ENCODE measurements at regions not wholly inside any gene's neighbourhood (a gene's known extent, or its start where the extent isn't known, plus 50 kb on each side); places are given as distances from the start of the nearest gene placed in this dataset.

GRCh38 chr16:13527332-13527731 is 392.6 kb upstream of the ERCC4 start:
- TF ChIP-seq POLR2A (IDR thresholded peaks at IDR 0.05): no peak
- no peak for TF ChIP-seq CTCF (IDR thresholded peaks at IDR 0.05)
- TF ChIP-seq EP300 (IDR thresholded peaks at IDR 0.05): no peak
- no peak for TF ChIP-seq POLR2AphosphoS5 (IDR thresholded peaks at IDR 0.05)

All from upper lobe of left lung (tissue), 4 donors.